Vagina (tissue), 2 donors: ENCODE measurements at regions not wholly inside any gene's neighbourhood (a gene's known extent, or its start where the extent isn't known, plus 50 kb on each side); places are given as distances from the start of the nearest gene placed in this dataset.

ENCODE experiments used
- DNase-seq, 2 donors: peaks; one replicate each; pipeline ENCODE4 v3.0.0-alpha.2; 2017; ENCODE audit errors: extremely low spot score in 2 of 2
- H3K27ac ChIP-seq: fragments of 200-600 bp; sonication (generic); one replicate; pipeline ENCODE4 v1.5.1; 2019
- H3K27me3 ChIP-seq: fragments of 200-600 bp; sonication (generic); one replicate; pipeline ENCODE4 v1.5.1; 2019
- H3K36me3 ChIP-seq, 2 donors: fragments of 200-600 bp; sonication (generic); one replicate each; pipeline ENCODE4 v1.5.1; 2017 to 2019
- H3K4me1 ChIP-seq: fragments of 200-600 bp; sonication (generic); one replicate; pipeline ENCODE4 v1.5.1; 2019
- H3K4me3 ChIP-seq, 2 donors: fragments of 200-600 bp; sonication (generic); 1 replicate in 1 of 2; 2 replicates in 1 of 2; pipeline ENCODE4 v1.5.1; 2016 to 2019
- H3K9me3 ChIP-seq: fragments of 200-600 bp; sonication (generic); one replicate; pipeline ENCODE4 v1.5.1; 2019
- POLR2A ChIP-seq, 2 donors: fragments of 450-650 bp; IDR thresholded peaks; one replicate each; pipeline ENCODE4 v1.6.1; 2017; ENCODE audit warnings: antibody characterized with exemption in 2 of 2, mild to moderate bottlenecking in 2 of 2, moderate library complexity in 2 of 2
- POLR2AphosphoS5 ChIP-seq, 2 donors: sonication (generic); formaldehyde crosslinking; IDR thresholded peaks; one replicate each; pipeline ENCODE4 v1.9.0; 2017; ENCODE audit warnings: antibody characterized with exemption in 2 of 2, mild to moderate bottlenecking in 2 of 2, low read depth in 1 of 2; ENCODE audit not compliant: insufficient read depth in 1 of 2
- intact Hi-C: fragments of 100-400 bp; cut with DNase I; formaldehyde crosslinking; loops from one replicate; pipeline ENCODE4 v1.15.1; 2023
- TF ChIP-seq, protein P1 (sequence below), 3 experiments: fragments of 450-650 bp in 2 of 3; fragments of 200-600 bp in 1 of 3; sonication (generic) in 1 of 3; IDR thresholded peaks; one replicate each; pipeline ENCODE4 v1.5.1; 2017 to 2019; ENCODE audit warnings: antibody characterized with exemption in 3 of 3, mild to moderate bottlenecking in 2 of 3, moderate library complexity in 2 of 3

- Histone ChIP-seq H3K27ac (peak overlapping the region; percentile 42), H3K36me3 (no peaks in the 10 kb centered on the region)
Measured at GRCh38 chrX:34437586-34437985, 219.5 kb downstream of the TMEM47 start.

GRCh38 chrX:34426334-34426733 lies 230.8 kb downstream of the TMEM47 start:
- Histone ChIP-seq H3K36me3 (no peaks in the 10 kb centered on the region), H3K4me3 (no peak overlapping the region), H3K27me3 (no peaks in the 10 kb centered on the region), H3K27ac (no peak overlapping the region), H3K9me3 (no peaks in the 10 kb centered on the region), H3K4me1 (no peaks in the 10 kb centered on the region)
- DNase-seq, result no peak
- intact Hi-C loops, result no loop called here
- TF ChIP-seq, protein P1, sequence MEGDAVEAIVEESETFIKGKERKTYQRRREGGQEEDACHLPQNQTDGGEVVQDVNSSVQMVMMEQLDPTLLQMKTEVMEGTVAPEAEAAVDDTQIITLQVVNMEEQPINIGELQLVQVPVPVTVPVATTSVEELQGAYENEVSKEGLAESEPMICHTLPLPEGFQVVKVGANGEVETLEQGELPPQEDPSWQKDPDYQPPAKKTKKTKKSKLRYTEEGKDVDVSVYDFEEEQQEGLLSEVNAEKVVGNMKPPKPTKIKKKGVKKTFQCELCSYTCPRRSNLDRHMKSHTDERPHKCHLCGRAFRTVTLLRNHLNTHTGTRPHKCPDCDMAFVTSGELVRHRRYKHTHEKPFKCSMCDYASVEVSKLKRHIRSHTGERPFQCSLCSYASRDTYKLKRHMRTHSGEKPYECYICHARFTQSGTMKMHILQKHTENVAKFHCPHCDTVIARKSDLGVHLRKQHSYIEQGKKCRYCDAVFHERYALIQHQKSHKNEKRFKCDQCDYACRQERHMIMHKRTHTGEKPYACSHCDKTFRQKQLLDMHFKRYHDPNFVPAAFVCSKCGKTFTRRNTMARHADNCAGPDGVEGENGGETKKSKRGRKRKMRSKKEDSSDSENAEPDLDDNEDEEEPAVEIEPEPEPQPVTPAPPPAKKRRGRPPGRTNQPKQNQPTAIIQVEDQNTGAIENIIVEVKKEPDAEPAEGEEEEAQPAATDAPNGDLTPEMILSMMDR (IDR thresholded peaks at IDR 0.05), result no peak
- TF ChIP-seq POLR2AphosphoS5 (IDR thresholded peaks at IDR 0.05; ENCODE audit: insufficient read depth in 1 of 2, low read depth in 1 of 2) (no peak), POLR2A (IDR thresholded peaks at IDR 0.05) (no peak)

More at GRCh38 chrX:34437586-34437985, 219.5 kb downstream of the TMEM47 start:
- no peaks in the 10 kb centered on the region for H3K9me3 ChIP-seq
- H3K4me1 ChIP-seq, result no peaks in the 10 kb centered on the region
- no peak overlapping the region for H3K4me3 ChIP-seq
- peak in 1 of 2 donors; percentile 86 for DNase-seq
- TF ChIP-seq, protein P1 (IDR thresholded peaks at IDR 0.05), result no peak
- peak in 1 of 2 donors; percentile 33 for TF ChIP-seq POLR2AphosphoS5 (IDR thresholded peaks at IDR 0.05; ENCODE audit: insufficient read depth in 1 of 2, low read depth in 1 of 2)
- no peak for TF ChIP-seq POLR2A (IDR thresholded peaks at IDR 0.05)
- intact Hi-C loops, result no loop called here
- no peaks in the 10 kb centered on the region for H3K27me3 ChIP-seq

GRCh38 chrX:34406580-34406979 lies 250.5 kb downstream of the TMEM47 start:
- Histone ChIP-seq H3K36me3 (no peaks in the 10 kb centered on the region), H3K4me1 (no peaks in the 10 kb centered on the region), H3K4me3 (no peak overlapping the region), H3K27me3 (no peaks in the 10 kb centered on the region), H3K27ac (no peak overlapping the region), H3K9me3 (no peaks in the 10 kb centered on the region)
- TF ChIP-seq, protein P1 (IDR thresholded peaks at IDR 0.05), result no peak
- no peak for TF ChIP-seq POLR2AphosphoS5 (IDR thresholded peaks at IDR 0.05; ENCODE audit: insufficient read depth in 1 of 2, low read depth in 1 of 2)
- TF ChIP-seq POLR2A (IDR thresholded peaks at IDR 0.05), result no peak
- DNase-seq, result no peak
- intact Hi-C loops, result no loop called here

DNA sequence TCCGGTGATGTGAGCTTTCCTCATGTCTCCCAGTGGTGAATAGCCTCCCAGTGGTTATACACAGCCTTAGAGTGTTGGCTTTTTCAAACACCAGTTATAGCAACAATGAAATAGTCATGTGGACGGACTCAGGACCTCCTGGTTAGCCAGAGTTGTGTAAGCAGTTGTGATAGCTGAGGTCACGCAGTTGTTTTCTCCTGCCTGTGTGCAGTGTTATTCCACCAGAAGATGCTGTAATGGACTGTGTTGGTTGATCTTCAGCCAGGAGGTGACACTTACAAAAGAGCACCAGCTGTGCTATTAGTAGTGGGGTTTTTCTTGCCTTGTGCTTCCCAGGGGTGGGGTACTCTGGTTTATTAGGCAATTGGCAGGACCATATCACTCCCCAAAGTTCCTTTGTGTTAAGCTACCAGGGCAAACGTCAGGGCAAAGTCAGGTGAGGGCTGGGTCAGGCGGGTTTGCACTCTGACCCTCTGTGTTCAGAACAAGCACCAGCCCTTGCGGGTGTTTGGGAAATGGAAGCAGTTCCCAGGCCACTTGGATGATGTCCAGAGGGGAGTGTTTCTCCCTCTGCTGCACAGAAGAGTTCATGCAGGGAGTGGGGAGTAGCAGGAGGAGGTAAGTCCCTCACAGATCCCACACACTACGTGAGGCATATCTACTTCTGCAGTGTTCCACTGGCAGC lies 252.6 kb downstream of the TMEM47 start:
- Histone ChIP-seq H3K27ac (no peak overlapping the region), H3K9me3 (no peaks in the 10 kb centered on the region), H3K36me3 (no peaks in the 10 kb centered on the region), H3K27me3 (no peaks in the 10 kb centered on the region), H3K4me1 (no peaks in the 10 kb centered on the region), H3K4me3 (no peak overlapping the region)
- TF ChIP-seq POLR2AphosphoS5 (IDR thresholded peaks at IDR 0.05; ENCODE audit: insufficient read depth in 1 of 2, low read depth in 1 of 2), result no peak
- no peak for TF ChIP-seq POLR2A (IDR thresholded peaks at IDR 0.05)
- intact Hi-C loops, result no loop called here
- DNase-seq, result peak in 1 of 2 donors; percentile 89

DNA sequence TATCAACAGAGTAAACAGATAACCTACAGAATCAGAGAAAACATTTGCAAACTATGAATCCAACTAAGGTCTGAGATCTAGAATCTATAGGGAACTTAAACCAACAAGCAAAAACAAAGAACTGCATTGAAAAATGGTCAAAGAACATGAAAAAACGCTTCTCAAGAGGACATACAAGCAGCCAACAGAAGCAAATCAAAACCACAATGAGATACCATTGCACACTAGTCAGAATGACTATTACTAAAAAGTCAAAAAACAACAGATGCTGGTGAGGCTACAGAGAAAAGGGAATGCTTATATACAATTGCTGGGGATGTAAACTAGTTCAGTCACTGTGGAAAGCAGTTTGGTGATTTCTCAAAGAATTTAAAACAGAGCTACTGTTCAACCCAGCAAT lies 255.7 kb downstream of the TMEM47 start:
- Histone ChIP-seq H3K4me1 (no peaks in the 10 kb centered on the region), H3K4me3 (no peak overlapping the region), H3K9me3 (no peaks in the 10 kb centered on the region), H3K36me3 (no peaks in the 10 kb centered on the region), H3K27ac (no peak overlapping the region), H3K27me3 (no peaks in the 10 kb centered on the region)
- intact Hi-C loops, result no loop called here
- TF ChIP-seq POLR2AphosphoS5 (IDR thresholded peaks at IDR 0.05; ENCODE audit: insufficient read depth in 1 of 2, low read depth in 1 of 2) (no peak), POLR2A (IDR thresholded peaks at IDR 0.05) (no peak)
- TF ChIP-seq, protein P1 (IDR thresholded peaks at IDR 0.05), result no peak
- DNase-seq, result no peak
